HTR-8/SVneo (cell line): ENCODE measurements at regions not wholly inside any gene's neighbourhood (a gene's known extent, or its start where the extent isn't known, plus 50 kb on each side); places are given as distances from the start of the nearest gene placed in this dataset.
A peak's percentile ranks its signal among the peaks of the same experiment; 100 is the strongest.

Experiments
- DNase-seq: peaks from one replicate; pipeline ENCODE4 v3.0.0; 2011; ENCODE audit warnings: low spot score, mixed read lengths; ENCODE audit not compliant: insufficient read length
- FAIRE-seq: peaks from 2 replicates; lab custom pipeline; 2011; peaks lifted over from hg19 to GRCh38; lab: Jason Lieb, UNC

DNA sequence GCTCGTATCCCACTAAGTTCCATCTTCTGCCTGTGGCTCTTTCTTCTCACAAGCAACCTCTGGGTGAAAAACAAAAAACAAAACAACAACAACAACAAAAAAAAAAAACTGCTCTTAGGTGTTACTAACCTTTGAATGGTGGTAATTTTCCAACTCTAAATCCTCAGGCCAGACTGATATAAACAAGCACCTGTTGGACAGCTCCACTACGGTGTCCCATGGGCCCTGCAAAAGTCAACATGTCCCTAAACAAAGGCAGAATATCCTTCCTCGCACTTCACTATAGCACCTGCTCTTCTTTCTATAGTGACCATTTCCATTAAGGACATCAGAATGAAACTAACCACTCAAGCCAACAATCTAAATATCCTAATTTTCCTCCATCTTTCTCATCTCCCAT is 54.6 kb upstream of the PARM1 start:
- FAIRE-seq = no peak
- no peak for DNase-seq

DNA sequence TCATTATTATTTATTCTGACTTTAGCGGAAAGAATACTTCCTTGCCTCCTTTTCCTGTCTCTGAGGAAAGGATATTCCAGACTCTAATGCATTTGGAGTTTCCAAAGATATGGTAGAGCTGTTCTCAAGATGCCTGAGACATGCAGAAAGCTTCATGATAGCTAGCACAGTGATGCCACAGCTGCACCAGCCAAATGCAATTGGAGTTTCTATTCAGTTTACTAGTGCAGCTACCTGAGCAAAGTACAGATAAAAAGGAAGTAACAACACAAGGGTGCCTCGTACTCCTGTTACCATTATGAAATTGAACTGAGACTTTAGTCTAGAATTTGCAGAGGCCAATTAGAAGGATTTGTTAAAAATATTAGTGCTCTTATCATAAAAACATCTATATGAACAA is 57.5 kb upstream of the PARM1 start:
- no peak for DNase-seq
- no peak for FAIRE-seq

DNA sequence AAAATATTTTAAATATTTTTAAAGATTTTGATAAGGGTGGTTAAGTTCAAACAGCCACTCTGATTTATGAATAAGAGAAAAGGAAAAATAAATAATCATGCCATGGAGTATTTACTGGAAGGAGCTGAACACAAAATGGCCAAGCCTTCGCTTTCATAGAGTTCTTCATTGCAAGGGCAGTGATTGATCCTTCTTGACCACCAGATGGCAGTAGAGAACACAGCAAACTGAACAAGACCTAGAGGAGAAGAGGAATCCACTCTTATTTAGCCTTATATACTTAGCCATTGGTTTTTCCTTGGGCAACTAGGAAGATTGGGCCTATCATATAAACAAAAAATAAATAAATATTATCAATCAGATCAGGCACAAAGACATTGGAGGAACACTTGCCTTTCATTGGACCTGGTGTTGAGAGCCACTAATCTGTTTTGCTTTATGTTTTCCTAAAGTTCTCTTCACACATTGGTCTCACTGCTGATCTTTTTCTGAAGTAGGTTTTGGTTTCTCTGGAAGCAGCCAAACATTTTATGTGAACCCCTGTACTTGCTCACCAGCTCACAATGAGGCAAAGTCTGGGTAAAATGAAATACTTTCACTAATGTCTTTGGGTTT is 58.1 kb upstream of the PARM1 start:
- no peak for FAIRE-seq
- DNase-seq = peak; percentile 20

DNA sequence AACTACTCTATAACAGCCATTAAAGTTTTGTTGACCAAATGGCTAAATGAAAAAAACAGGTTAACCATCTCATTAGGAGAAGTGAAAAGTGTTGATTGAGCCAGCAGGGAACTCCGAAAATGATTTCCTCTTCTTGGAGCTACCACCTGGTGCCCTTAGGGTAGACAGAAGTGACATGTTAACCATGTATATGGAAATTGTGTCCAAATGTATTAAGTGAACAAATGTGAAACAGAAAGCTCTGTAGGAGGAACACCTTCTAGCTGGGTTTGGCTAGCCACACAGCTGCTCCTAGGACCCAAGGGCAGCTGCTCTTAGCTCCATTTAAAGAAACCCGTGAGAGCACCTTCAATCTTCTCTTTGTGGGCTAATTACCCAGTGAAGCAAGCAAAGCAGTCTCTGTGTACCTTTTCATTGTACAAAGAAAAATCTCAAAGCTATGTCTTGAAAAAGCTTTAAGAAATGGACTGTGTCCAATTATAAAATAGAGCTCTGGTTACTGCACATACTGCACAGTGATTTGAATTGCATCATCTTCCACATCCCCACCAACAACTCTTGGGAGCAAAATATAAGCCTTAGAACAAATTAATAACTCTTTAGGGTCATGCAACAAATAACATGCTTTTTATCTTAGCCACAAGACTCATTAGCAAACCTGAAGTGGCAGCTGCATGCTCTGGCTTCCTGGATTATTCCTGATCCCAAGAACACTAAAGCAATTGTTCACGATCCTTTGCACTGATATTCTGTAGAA is 59.2 kb upstream of the PARM1 start:
- DNase-seq (no peak), FAIRE-seq (no peak)

DNA sequence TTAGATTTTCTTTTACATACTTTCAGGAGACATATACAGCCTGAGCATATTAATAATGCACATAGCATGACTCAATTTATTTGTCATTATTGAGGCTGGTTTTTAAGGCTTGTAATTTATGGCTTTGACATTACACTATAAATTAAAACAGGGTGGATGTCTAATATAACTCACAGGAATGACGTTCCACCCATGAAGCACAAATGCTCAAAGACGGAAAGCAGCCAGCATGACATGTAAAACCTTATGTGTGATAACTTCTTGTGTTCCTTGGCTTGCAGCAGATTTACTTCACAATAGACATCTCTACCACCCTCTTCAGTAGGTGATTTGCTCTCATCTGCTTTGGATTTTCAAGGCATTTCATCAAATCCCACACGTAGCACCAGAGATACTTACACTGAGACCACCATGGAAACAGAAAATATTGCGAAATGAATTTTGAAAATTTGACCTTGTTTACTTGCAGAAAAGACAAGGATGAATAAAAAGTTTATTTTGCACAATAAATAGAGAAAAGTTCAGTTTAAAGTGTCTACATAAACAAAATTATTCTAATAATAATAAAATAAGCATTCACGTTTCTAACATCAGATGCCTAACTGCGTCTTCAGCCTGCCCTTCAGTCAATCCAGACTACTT is 64.7 kb upstream of the BTC start:
- DNase-seq (no peak), FAIRE-seq (no peak)

DNA sequence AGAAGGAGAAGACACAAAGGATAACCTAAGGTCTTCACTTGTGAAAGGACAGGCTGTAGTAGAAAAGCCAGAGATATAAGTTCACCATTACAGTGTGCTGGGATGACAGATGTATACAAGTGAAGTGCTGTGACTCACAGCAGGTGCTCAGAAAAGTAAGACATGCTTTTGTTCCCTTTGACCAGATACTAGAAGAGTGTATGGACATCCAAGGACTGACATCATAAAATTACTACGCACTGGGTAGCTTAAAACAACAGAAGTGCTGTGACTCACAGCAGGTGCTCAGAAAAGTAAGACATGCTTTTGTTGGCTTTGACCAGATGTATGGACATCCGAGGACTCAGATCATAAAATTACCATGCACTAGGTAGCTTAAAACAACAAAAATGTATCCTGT is 61.6 kb upstream of the BTC start:
- FAIRE-seq (no peak), DNase-seq (no peak)

DNA sequence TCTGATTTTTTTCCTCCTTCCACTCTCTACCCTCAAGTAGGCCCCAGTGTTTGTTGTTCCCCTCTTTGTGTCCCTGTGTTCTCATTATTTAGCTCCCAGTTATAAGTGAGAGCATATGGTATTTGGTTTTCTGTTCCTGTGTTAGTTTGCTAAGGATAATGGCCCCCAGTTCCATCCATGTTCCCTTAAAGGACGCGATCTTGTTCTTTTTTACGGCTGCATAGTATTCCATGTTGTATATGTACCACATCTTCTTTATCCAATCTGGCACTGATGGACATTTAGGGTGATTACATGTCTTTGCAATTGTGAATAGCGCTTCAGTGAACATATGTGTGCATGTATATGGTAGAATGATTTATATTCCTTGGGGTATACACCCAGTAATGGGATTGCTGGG is 54.5 kb upstream of the BTC start:
- DNase-seq = no peak
- no peak for FAIRE-seq

DNA sequence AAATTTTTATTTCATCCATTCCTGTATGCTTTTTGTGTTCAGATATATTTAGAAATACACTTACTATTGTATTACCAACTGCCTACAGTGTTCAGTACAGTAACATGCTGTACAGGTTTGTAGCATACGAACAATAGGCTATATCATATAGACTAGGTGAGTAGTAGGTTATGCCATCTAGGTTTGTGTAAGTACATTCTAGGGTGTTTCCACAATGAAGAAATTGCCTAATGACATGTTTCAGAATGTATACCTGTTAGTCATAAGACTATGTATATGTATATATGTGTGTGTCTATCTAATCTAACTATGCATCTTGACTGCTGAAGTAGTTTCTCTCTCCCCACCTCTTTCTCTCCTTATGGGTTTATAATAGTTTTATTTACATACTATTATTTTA is 51.5 kb upstream of the BTC start:
- FAIRE-seq (no peak), DNase-seq (no peak)
